AG04450 (cell line): ENCODE measurements at regions not wholly inside any gene's neighbourhood (a gene's known extent, or its start where the extent isn't known, plus 50 kb on each side); places are given as distances from the start of the nearest gene placed in this dataset.

Source experiments
- CTCF ChIA-PET: fragments of 300-600, 350-600 bp; formaldehyde crosslinking; extraction: SDS; loops from one replicate; lab custom pipeline; 2022; ENCODE audit warnings: antibody characterized with exemption, inconsistent platforms; lab: Charles Lee
- POLR2A ChIA-PET: fragments of 350-600 bp; formaldehyde crosslinking; extraction: SDS; loops from one replicate; lab custom pipeline; 2021; ENCODE audit warnings: antibody characterized with exemption, inconsistent platforms; lab: Yijun Ruan, JAX
- DNase-seq: peaks from one replicate; pipeline ENCODE4 v3.0.0-alpha.2; 2011; ENCODE audit warnings: low read depth, low spot score
- H3K27ac ChIP-seq: one replicate; pipeline ENCODE4 v1.5.1; 2012; ENCODE audit warnings: low read depth, low read length, control low read depth
- H3K27me3 ChIP-seq: one replicate; pipeline ENCODE4 v1.6.0; 2012; ENCODE audit warnings: low read length; ENCODE audit not compliant: control insufficient read depth, insufficient read depth
- H3K4me3 ChIP-seq: 2 replicates; pipeline ENCODE4 v1.5.1; 2011; ENCODE audit warnings: mild to moderate bottlenecking, low read depth, low read length, control low read depth
- H3K9me3 ChIP-seq: 2 replicates; pipeline ENCODE4 v1.5.1; 2012; ENCODE audit warnings: low read length; ENCODE audit not compliant: control insufficient read depth, insufficient read depth
- TF ChIP-seq, protein P1 (sequence below): IDR thresholded peaks from 2 replicates; pipeline ENCODE4 v1.5.1; 2011; ENCODE audit warnings: low read depth, low read length, control low read depth, inconsistent platforms

DNA sequence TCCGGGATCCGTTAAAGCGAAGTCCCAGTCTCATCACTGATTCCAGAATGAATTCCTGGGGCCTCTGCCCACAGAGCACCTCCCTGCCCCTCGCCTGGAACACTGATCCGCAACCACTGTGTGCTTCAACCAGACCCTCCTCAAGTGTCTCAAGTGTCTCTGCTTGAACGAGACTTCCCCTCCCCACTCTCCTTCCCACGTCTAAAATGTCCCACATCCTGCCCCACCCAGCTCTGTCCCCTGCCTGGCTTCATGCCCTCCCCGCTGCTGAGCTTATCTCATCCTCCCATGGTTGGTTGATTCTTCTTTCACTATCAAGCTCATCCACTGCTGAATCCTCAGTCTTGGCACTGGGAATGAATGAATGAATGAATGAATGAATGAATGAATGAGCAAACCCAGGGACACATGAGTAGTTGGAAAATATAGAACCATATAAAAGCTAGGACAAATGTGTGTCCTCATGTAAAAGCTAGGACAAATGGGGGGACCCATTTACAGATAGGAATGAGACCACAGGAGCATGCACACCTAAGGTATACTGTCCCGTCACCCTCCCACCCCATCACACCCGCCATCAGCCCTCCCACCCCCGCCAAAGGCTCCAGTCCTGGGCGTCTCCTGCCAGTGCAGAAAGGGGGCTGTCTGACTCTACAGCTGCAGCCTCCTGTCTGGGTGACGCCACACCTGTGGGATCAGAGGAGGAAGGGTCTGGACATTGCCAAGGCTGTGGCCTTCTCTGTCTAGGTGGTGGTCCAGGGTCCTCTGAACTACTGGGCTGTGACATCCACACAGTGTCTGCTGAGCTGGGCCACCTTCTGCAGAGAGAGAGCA lies 71.4 kb upstream of the LINC01488 start:
- ChIA-PET POLR2A (no interaction called here), CTCF (no interaction called here)
- no peak for DNase-seq

GRCh38 chr11:69411257-69411924 lies 70.1 kb upstream of the LINC01488 start:
- Histone ChIP-seq H3K27ac (no peak overlapping the region), H3K4me3 (no peak overlapping the region), H3K9me3 (no peaks in the 10 kb centered on the region; the same call in 1 of the 2 replicates), H3K27me3 (no peaks in the 10 kb centered on the region)
- DNase-seq, result no peak
- ChIA-PET CTCF (no interaction called here), POLR2A (no interaction called here)
- TF ChIP-seq, protein P1, sequence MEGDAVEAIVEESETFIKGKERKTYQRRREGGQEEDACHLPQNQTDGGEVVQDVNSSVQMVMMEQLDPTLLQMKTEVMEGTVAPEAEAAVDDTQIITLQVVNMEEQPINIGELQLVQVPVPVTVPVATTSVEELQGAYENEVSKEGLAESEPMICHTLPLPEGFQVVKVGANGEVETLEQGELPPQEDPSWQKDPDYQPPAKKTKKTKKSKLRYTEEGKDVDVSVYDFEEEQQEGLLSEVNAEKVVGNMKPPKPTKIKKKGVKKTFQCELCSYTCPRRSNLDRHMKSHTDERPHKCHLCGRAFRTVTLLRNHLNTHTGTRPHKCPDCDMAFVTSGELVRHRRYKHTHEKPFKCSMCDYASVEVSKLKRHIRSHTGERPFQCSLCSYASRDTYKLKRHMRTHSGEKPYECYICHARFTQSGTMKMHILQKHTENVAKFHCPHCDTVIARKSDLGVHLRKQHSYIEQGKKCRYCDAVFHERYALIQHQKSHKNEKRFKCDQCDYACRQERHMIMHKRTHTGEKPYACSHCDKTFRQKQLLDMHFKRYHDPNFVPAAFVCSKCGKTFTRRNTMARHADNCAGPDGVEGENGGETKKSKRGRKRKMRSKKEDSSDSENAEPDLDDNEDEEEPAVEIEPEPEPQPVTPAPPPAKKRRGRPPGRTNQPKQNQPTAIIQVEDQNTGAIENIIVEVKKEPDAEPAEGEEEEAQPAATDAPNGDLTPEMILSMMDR, result no peak

More for the DNA sequence above, 71.4 kb upstream of the LINC01488 start:
- Histone ChIP-seq H3K9me3 (no peaks in the 10 kb centered on the region; the same call in 1 of the 2 replicates), H3K4me3 (no peak overlapping the region), H3K27me3 (no peaks in the 10 kb centered on the region), H3K27ac (no peak overlapping the region)
- TF ChIP-seq, protein P1, result no peak

DNA sequence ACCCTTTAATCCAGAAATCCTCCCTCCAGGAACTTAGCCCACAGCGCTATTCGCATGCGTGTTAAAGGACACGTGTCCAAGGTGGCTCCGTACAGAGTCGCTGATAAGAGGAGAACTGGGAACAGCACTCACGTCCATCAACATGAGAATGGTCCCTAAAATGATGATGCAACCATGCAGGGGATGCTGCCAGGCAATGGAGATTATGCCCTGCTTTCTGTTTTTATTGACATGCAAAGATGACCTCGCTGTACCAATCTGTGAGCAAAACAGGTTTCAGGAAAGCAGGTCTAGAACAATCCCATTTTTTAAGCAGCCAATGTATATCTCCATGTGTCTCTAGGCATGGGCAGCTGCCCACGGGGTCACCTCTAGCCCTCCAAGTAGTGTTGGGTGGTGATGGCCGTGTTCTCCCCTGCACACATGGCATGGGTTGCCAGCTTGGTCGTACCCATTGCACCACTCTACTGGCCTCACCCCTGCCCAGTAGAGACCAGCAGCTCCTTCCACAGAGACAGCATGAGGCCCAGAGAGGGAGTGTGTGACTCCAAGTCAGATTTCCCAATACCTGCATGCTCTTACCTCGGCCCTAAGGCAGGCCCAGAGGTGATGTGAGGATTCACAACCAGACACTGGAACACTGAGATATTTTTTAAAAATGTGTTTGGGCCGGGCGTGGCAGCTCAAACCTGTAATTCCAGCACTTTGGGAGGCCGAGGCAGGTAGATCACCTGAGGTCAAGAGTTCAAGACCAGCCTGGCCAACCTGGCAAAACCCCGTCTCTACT lies 68.3 kb upstream of the LINC01488 start:
- H3K4me3 ChIP-seq, result no peak overlapping the region
- POLR2A ChIA-PET, result no interaction called here
- DNase-seq, result no peak
- H3K27ac ChIP-seq, result no peak overlapping the region
- no peaks in the 10 kb centered on the region; the same call in 1 of the 2 replicates for H3K9me3 ChIP-seq
- H3K27me3 ChIP-seq, result no peaks in the 10 kb centered on the region
- CTCF ChIA-PET, result no interaction called here
- TF ChIP-seq, protein P1, result no peak

- Histone ChIP-seq H3K9me3 (no peaks in the 10 kb centered on the region; the same call in 1 of the 2 replicates), H3K27ac (no peak overlapping the region), H3K27me3 (no peaks in the 10 kb centered on the region), H3K4me3 (no peak overlapping the region)
- TF ChIP-seq, protein P1, result no peak
- ChIA-PET CTCF (interaction anchor here (0.7 kb wide), 1 partner anchor 1010 kb away, joined by 4 read pairs; no protein-coding TSS in a partner anchor), POLR2A (no interaction called here)
- no peak for DNase-seq
Observed at GRCh38 chr11:69413993-69414392, 67.5 kb upstream of the LINC01488 start.
